Peyer's patch (tissue), 4 donors: ENCODE measurements at regions not wholly inside any gene's neighbourhood (a gene's known extent, or its start where the extent isn't known, plus 50 kb on each side); places are given as distances from the start of the nearest gene placed in this dataset.

ENCODE experiments used
- DNase-seq, 3 donors: peaks; one replicate each; pipeline ENCODE4 v3.0.0-alpha.2; 2017 to 2019
- H3K27ac ChIP-seq, 4 donors: fragments of 200-600 bp; sonication (generic); one replicate each; pipeline ENCODE4 v1.5.1; 2016 to 2019
- H3K27me3 ChIP-seq, 2 donors: fragments of 200-600 bp; sonication (generic); one replicate each; pipeline ENCODE4 v1.5.1; 2019
- H3K36me3 ChIP-seq, 3 donors: fragments of 200-600 bp; sonication (generic); one replicate each; pipeline ENCODE4 v1.5.1; 2016 to 2019
- H3K4me1 ChIP-seq, 4 donors: fragments of 200-600 bp; sonication (generic); one replicate each; pipeline ENCODE4 v1.5.1; 2016 to 2019
- H3K4me3 ChIP-seq, 4 donors: fragments of 200-600 bp; sonication (generic); 1 replicate in 3 of 4; 2 replicates in 1 of 4; pipeline ENCODE4 v1.5.1; 2016 to 2019; ENCODE audit warnings: mild to moderate bottlenecking in 1 of 4
- H3K9me3 ChIP-seq, 4 donors: fragments of 200-600 bp; sonication (generic); one replicate each; pipeline ENCODE4 v1.5.1; 2016 to 2019; ENCODE audit warnings: mild to moderate bottlenecking in 1 of 4
- CTCF ChIP-seq, 6 experiments: fragments of 450-650 bp in 4 of 6; fragments of 200-600 bp in 2 of 6; sonication (generic) in 1 of 6; IDR thresholded peaks; one replicate each; pipeline ENCODE4 v1.5.1; 2017 to 2019; ENCODE audit warnings: antibody characterized with exemption in 6 of 6, mild to moderate bottlenecking in 3 of 6, moderate library complexity in 1 of 6
- POLR2A ChIP-seq, 2 donors: fragments of 450-650 bp; IDR thresholded peaks; one replicate each; pipeline ENCODE4 v1.5.1; 2017; ENCODE audit warnings: antibody characterized with exemption in 2 of 2, mild to moderate bottlenecking in 2 of 2, moderate library complexity in 2 of 2

GRCh38 chr13:111004444-111004843, 89.6 kb upstream of the ANKRD10 start:
- no peaks in the 10 kb centered on the region for H3K36me3 ChIP-seq
- TF ChIP-seq POLR2A (IDR thresholded peaks at IDR 0.05) (no peak), CTCF (IDR thresholded peaks at IDR 0.05) (no peak)
- no peak overlapping the region for H3K4me3 ChIP-seq
- no peaks in the 10 kb centered on the region for H3K9me3 ChIP-seq
- H3K4me1 ChIP-seq: peaks cover 0 to 7% (median 0%) of the 10 kb centered on the region in 4 donors
- H3K27ac ChIP-seq: no peak overlapping the region
- no peak for DNase-seq
- no peaks in the 10 kb centered on the region for H3K27me3 ChIP-seq

- no peaks in the 10 kb centered on the region for H3K27me3 ChIP-seq
- H3K9me3 ChIP-seq: no peaks in the 10 kb centered on the region
- H3K36me3 ChIP-seq: no peaks in the 10 kb centered on the region
- H3K4me3 ChIP-seq: no peak overlapping the region
- H3K4me1 ChIP-seq: peaks cover 0 to 7% (median 0%) of the 10 kb centered on the region in 4 donors
- H3K27ac ChIP-seq: no peak overlapping the region
- DNase-seq: no peak
- TF ChIP-seq POLR2A (IDR thresholded peaks at IDR 0.05): no peak
- no peak for TF ChIP-seq CTCF (IDR thresholded peaks at IDR 0.05)
Measured at GRCh38 chr13:111001636-111002035, 86.8 kb upstream of the ANKRD10 start.

GRCh38 chr13:110993788-110994187, 78.9 kb upstream of the ANKRD10 start:
- TF ChIP-seq POLR2A (IDR thresholded peaks at IDR 0.05) (no peak), CTCF (IDR thresholded peaks at IDR 0.05) (no peak)
- Histone ChIP-seq H3K4me3 (no peak overlapping the region), H3K27me3 (no peaks in the 10 kb centered on the region), H3K36me3 (no peaks in the 10 kb centered on the region), H3K4me1 (no peaks in the 10 kb centered on the region), H3K9me3 (no peaks in the 10 kb centered on the region), H3K27ac (no peak overlapping the region)
- DNase-seq: no peak

- DNase-seq: no peak
- Histone ChIP-seq H3K9me3 (no peaks in the 10 kb centered on the region), H3K4me1 (no peaks in the 10 kb centered on the region), H3K27me3 (no peaks in the 10 kb centered on the region), H3K27ac (no peak overlapping the region), H3K36me3 (no peaks in the 10 kb centered on the region), H3K4me3 (no peak overlapping the region)
- no peak for TF ChIP-seq POLR2A (IDR thresholded peaks at IDR 0.05)
- TF ChIP-seq CTCF (IDR thresholded peaks at IDR 0.05): no peak
Measured at GRCh38 chr13:110991991-110992508, 77.2 kb upstream of the ANKRD10 start.

GRCh38 chr13:110989331-110989730, 74.5 kb upstream of the ANKRD10 start:
- no peaks in the 10 kb centered on the region for H3K4me1 ChIP-seq
- no peak overlapping the region for H3K4me3 ChIP-seq

More at GRCh38 chr13:110989331-110989730, 74.5 kb upstream of the ANKRD10 start:
- no peak overlapping the region for H3K27ac ChIP-seq
- H3K27me3 ChIP-seq: no peaks in the 10 kb centered on the region
- no peaks in the 10 kb centered on the region for H3K36me3 ChIP-seq
- no peak for DNase-seq
- no peaks in the 10 kb centered on the region for H3K9me3 ChIP-seq
- TF ChIP-seq CTCF (IDR thresholded peaks at IDR 0.05) (no peak), POLR2A (IDR thresholded peaks at IDR 0.05) (no peak)
